ENCODE measurements at regions not wholly inside any gene's neighbourhood (a gene's known extent, or its start where the extent isn't known, plus 50 kb on each side); places are given as distances from the start of the nearest gene placed in this dataset.

DNA sequence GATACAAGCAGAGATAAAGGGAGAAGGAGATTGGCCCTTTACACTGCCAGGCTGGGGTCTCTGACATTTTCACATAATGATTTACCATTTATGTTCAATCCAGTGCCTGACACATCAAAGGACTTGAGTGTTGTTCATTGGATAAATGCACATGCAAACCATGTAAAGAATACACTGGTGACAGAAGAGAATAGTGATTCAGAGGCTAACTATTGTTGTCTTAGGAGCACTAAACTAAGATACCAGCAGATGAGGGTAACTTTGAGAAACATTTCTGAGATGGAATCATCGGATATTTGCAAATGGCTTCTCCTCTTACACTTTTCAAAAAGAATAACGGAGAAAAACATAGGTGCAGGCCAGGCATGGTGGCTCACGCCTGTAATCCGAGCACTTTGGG lies 67.3 kb upstream of the HHIP start:
- TF ChIP-seq NFIC (IDR thresholded peaks at IDR 0.05) = no peak
- TF ChIP-seq YY1 (IDR thresholded peaks at IDR 0.05; ENCODE audit: low read depth) = no peak
- no peak for TF ChIP-seq CREB1 (IDR thresholded peaks at IDR 0.05; ENCODE audit: low read depth)
- no peak for TF ChIP-seq EGR1 (IDR thresholded peaks at IDR 0.05)
- TF ChIP-seq CEBPB (IDR thresholded peaks at IDR 0.05) = no peak
- TF ChIP-seq REST (IDR thresholded peaks at IDR 0.05; ENCODE audit: low read depth) = no peak
- TF ChIP-seq TCF12 (IDR thresholded peaks at IDR 0.05; ENCODE audit: low read depth) = no peak
- no peak for TF ChIP-seq RAD21 (IDR thresholded peaks at IDR 0.05; ENCODE audit: low read depth)
- no peak for TF ChIP-seq EP300 (IDR thresholded peaks at IDR 0.05; ENCODE audit: borderline replicate concordance)
- TF ChIP-seq TEAD4 (IDR thresholded peaks at IDR 0.05) = no peak
- TF ChIP-seq, protein P1, sequence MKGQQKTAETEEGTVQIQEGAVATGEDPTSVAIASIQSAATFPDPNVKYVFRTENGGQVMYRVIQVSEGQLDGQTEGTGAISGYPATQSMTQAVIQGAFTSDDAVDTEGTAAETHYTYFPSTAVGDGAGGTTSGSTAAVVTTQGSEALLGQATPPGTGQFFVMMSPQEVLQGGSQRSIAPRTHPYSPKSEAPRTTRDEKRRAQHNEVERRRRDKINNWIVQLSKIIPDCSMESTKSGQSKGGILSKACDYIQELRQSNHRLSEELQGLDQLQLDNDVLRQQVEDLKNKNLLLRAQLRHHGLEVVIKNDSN (IDR thresholded peaks at IDR 0.05) = no peak
- TF ChIP-seq ZBTB7A (IDR thresholded peaks at IDR 0.05; ENCODE audit: low read depth) = no peak

DNA sequence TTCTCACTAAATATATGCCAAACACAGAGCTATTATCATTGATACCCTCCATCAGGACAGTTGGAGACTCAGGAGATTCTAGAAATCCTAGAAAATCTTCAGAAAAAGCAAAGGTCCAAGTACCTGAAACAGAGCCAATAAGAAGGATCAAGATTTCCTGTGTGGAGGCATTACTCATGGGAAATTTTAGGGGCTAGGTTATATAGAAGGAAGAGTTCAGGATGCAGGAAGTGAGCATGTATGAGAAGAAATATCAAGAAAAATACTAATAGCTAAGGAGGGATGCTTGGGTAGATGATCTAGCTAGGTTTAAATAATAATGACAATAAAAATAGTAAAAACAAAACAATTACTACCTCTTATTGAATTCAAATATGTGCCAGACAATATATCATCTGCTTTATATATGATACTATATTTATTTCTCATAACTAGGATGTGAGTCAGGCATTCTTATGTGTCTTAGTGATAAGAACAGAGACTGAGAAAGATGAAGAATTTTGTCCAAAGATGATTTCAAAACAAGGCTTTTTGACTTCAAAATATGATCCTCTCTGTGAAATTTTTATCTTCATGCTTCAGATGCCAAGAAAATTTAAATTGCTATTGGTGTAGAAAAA lies 66.4 kb upstream of the HHIP start:
- TF ChIP-seq CREB1 (IDR thresholded peaks at IDR 0.05; ENCODE audit: low read depth) (no peak), MAX (IDR thresholded peaks at IDR 0.05) (no peak), REST (IDR thresholded peaks at IDR 0.05; ENCODE audit: low read depth) (no peak), FOXM1 (IDR thresholded peaks at IDR 0.05; ENCODE audit: borderline replicate concordance, low read depth) (no peak), ZBTB7A (IDR thresholded peaks at IDR 0.05; ENCODE audit: low read depth) (no peak), TCF12 (IDR thresholded peaks at IDR 0.05; ENCODE audit: low read depth) (no peak), YY1 (IDR thresholded peaks at IDR 0.05; ENCODE audit: low read depth) (no peak), NFIC (IDR thresholded peaks at IDR 0.05) (no peak)
- TF ChIP-seq, protein P1 (IDR thresholded peaks at IDR 0.05) = no peak

GRCh38 chr4:144580430-144580829 lies 65.5 kb upstream of the HHIP start:
- no peak for TF ChIP-seq ZBTB7A (IDR thresholded peaks at IDR 0.05; ENCODE audit: low read depth)
- TF ChIP-seq, protein P1 (IDR thresholded peaks at IDR 0.05) = no peak
- no peak for TF ChIP-seq YY1 (IDR thresholded peaks at IDR 0.05; ENCODE audit: low read depth)
- no peak for TF ChIP-seq TEAD4 (IDR thresholded peaks at IDR 0.05)
- no peak for TF ChIP-seq CEBPB (IDR thresholded peaks at IDR 0.05)
- no peak for TF ChIP-seq EP300 (IDR thresholded peaks at IDR 0.05; ENCODE audit: borderline replicate concordance)
- TF ChIP-seq FOXM1 (IDR thresholded peaks at IDR 0.05; ENCODE audit: borderline replicate concordance, low read depth) = no peak
- TF ChIP-seq MAX (IDR thresholded peaks at IDR 0.05) = no peak
- TF ChIP-seq NFIC (IDR thresholded peaks at IDR 0.05) = no peak
- TF ChIP-seq CREB1 (IDR thresholded peaks at IDR 0.05; ENCODE audit: low read depth) = no peak

DNA sequence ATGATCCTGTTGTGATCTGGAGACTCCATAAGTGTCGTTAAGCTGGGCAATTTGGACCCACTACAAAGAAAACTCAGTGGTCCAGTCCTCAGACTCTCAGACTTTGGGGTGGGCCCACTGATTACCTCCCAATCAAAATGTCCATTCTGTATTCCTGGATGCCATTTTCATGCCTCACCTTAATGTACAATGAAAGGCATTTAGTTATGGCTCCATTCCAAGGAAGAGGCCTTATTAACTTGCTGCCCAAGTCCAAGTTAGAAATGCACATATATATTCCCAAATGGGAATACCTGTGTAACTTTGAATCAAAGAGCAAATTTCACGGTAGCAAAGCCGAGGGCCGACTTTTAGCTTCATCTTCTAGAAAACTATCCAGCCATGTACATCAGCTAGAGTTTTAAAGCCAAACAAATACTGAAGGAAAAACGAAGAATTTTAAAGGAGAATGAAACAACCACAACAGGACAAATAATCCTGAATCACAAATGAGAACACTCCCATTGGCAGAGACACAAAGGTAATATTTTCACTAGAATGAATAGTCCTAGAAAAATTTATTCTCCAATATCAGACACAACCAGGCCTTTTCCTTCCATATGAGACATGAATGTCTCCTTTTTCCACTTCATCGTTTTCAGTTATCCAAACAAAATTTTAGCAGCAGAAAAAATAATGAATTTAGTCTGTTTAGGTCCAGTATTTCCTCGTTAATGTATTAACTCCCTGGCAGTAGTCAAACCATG lies 63.7 kb upstream of the HHIP start:
- TF ChIP-seq REST (IDR thresholded peaks at IDR 0.05; ENCODE audit: low read depth) (no peak), FOXM1 (IDR thresholded peaks at IDR 0.05; ENCODE audit: borderline replicate concordance, low read depth) (no peak), MAX (IDR thresholded peaks at IDR 0.05) (no peak), CEBPB (IDR thresholded peaks at IDR 0.05) (no peak), TEAD4 (IDR thresholded peaks at IDR 0.05) (peak; percentile 64), EP300 (IDR thresholded peaks at IDR 0.05; ENCODE audit: borderline replicate concordance) (0 out of 2 replicates have a peak, but pooled peaks have one; percentile 54), CREB1 (IDR thresholded peaks at IDR 0.05; ENCODE audit: low read depth) (no peak), TAF1 (IDR thresholded peaks at IDR 0.05; ENCODE audit: low read depth) (no peak), EGR1 (IDR thresholded peaks at IDR 0.05) (no peak), YY1 (IDR thresholded peaks at IDR 0.05; ENCODE audit: low read depth) (0 out of 2 replicates have a peak, but pooled peaks have one; percentile 54), NFIC (IDR thresholded peaks at IDR 0.05) (peak; percentile 84), TCF12 (IDR thresholded peaks at IDR 0.05; ENCODE audit: low read depth) (0 out of 2 replicates have a peak, but pooled peaks have one; percentile 18), RAD21 (IDR thresholded peaks at IDR 0.05; ENCODE audit: low read depth) (no peak), ZBTB7A (IDR thresholded peaks at IDR 0.05; ENCODE audit: low read depth) (no peak)
- TF ChIP-seq, protein P1 (IDR thresholded peaks at IDR 0.05) = no peak
